C4-2B (cell line): ENCODE measurements at regions not wholly inside any gene's neighbourhood (a gene's known extent, or its start where the extent isn't known, plus 50 kb on each side); places are given as distances from the start of the nearest gene placed in this dataset.

Experiments
- ZFX ChIP-seq: fragments of 450-650 bp; IDR thresholded peaks from 2 replicates; pipeline ENCODE4 v1.6.1; 2017
- TF ChIP-seq, protein P1 (sequence below): fragments of 450-650 bp; conservative IDR thresholded peaks from 2 replicates; pipeline ENCODE4 v1.5.1; 2017; ENCODE audit warnings: mild to moderate bottlenecking

GRCh38 chr4:14867847-14868246, 134.4 kb upstream of the CPEB2 start:
- no peak for TF ChIP-seq ZFX
- TF ChIP-seq, protein P1, sequence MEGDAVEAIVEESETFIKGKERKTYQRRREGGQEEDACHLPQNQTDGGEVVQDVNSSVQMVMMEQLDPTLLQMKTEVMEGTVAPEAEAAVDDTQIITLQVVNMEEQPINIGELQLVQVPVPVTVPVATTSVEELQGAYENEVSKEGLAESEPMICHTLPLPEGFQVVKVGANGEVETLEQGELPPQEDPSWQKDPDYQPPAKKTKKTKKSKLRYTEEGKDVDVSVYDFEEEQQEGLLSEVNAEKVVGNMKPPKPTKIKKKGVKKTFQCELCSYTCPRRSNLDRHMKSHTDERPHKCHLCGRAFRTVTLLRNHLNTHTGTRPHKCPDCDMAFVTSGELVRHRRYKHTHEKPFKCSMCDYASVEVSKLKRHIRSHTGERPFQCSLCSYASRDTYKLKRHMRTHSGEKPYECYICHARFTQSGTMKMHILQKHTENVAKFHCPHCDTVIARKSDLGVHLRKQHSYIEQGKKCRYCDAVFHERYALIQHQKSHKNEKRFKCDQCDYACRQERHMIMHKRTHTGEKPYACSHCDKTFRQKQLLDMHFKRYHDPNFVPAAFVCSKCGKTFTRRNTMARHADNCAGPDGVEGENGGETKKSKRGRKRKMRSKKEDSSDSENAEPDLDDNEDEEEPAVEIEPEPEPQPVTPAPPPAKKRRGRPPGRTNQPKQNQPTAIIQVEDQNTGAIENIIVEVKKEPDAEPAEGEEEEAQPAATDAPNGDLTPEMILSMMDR: no peak
